Mammary epithelial cell (primary cell): ENCODE measurements at regions not wholly inside any gene's neighbourhood (a gene's known extent, or its start where the extent isn't known, plus 50 kb on each side); places are given as distances from the start of the nearest gene placed in this dataset.
"Not testable (repeated sequence)": the region's sequence is repeated elsewhere in the genome, so short reads cannot be mapped to it uniquely, and the experiment has no call there.

Experiments used
- CTCF ChIP-seq, 2 donors: IDR thresholded peaks in 1 of 2; conservative IDR thresholded peaks in 1 of 2; 2 replicates each; pipeline ENCODE4 v1.5.1; 2011 to 2012; ENCODE audit warnings: inconsistent platforms in 2 of 2, low read length in 2 of 2, mild to moderate bottlenecking in 2 of 2, control low read depth in 1 of 2, low read depth in 1 of 2; ENCODE audit not compliant: insufficient read depth in 1 of 2; ENCODE audit errors: extremely low read depth in 1 of 2
- EZH2 ChIP-seq: IDR thresholded peaks from 2 replicates; pipeline ENCODE4 v1.6.1; 2012; ENCODE audit warnings: low read length, inconsistent platforms, borderline replicate concordance

DNA sequence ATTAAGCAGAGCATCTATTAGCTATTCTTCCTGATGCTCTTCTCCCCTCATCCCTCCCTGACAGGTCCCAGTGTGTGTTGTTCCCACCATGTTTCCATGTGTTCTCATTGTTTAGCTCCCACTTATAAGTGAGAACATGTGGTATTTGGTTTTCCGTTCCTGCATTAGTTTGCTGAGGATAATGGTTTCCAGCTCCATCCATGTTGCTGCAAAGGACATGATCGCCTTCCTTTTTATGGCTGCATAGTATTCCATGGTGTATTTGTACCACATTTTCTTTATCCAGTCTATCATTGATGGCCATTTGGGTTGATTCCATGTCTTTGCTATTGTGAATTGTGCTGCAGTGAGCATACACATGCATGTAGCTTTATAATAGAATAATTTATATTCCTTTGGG is 287.9 kb upstream of the FZD8 start:
- not testable (repeated sequence) for TF ChIP-seq CTCF (conservative IDR thresholded peaks at IDR 0.05 in 1 of 2, IDR thresholded peaks at IDR 0.05 in 1 of 2; ENCODE audit: extremely low read depth in 1 of 2, insufficient read depth in 1 of 2, low read depth in 1 of 2, low read length in 2 of 2); EZH2
